Tibial artery (tissue), 4 donors: ENCODE measurements at regions not wholly inside any gene's neighbourhood (a gene's known extent, or its start where the extent isn't known, plus 50 kb on each side); places are given as distances from the start of the nearest gene placed in this dataset.
"Not testable (repeated sequence)": the region's sequence is repeated elsewhere in the genome, so short reads cannot be mapped to it uniquely, and the experiment has no call there.

Experiments
- DNase-seq, 2 donors: peaks; one replicate each; pipeline ENCODE4 v3.0.0-alpha.2; 2019
- H3K27ac ChIP-seq, 2 donors: fragments of 200-600 bp; sonication (generic) in 1 of 2; 1 replicate in 1 of 2; 2 replicates in 1 of 2; pipeline ENCODE4 v1.5.1; 2018 to 2019; ENCODE audit warnings: mild to moderate bottlenecking in 1 of 2
- H3K27me3 ChIP-seq, 2 donors: fragments of 200-600 bp; sonication (generic) in 1 of 2; one replicate each; pipeline versions ENCODE4 v1.5.1 to v1.6.0; 2016 to 2019
- H3K36me3 ChIP-seq, 3 donors: fragments of 200-600 bp; sonication (generic) in 2 of 3; one replicate each; pipeline ENCODE4 v1.5.1; 2016 to 2019; ENCODE audit warnings: mild to moderate bottlenecking in 2 of 3
- H3K4me1 ChIP-seq, 4 donors: fragments of 200-600 bp; sonication (generic) in 2 of 4; 1 replicate in 3 of 4; 2 replicates in 1 of 4; pipeline ENCODE4 v1.5.1; 2016 to 2019
- H3K4me3 ChIP-seq, 2 donors: fragments of 200-600 bp; sonication (generic) in 1 of 2; 1 replicate in 1 of 2; 2 replicates in 1 of 2; pipeline ENCODE4 v1.5.1; 2018 to 2019; ENCODE audit warnings: mild to moderate bottlenecking in 2 of 2
- H3K9me3 ChIP-seq, 3 donors: fragments of 200-600 bp; sonication (generic) in 1 of 3; one replicate each; pipeline ENCODE4 v1.5.1; 2016 to 2019
- CTCF ChIP-seq, 2 experiments: fragments of 200-600 bp in 1 of 2; fragments of 450-650 bp in 1 of 2; IDR thresholded peaks; one replicate each; pipeline ENCODE4 v1.5.1; 2017 to 2019; ENCODE audit warnings: antibody characterized with exemption in 2 of 2, mild to moderate bottlenecking in 1 of 2, moderate library complexity in 1 of 2
- intact Hi-C: fragments of 100-400 bp; cut with DNase I; formaldehyde crosslinking; loops from one replicate; pipeline ENCODE4 v1.15.0; 2023; ENCODE audit warnings: low total_unique reads

GRCh38 chr6:137678451-137678850, 184.3 kb upstream of the OLIG3 start:
- Histone ChIP-seq H3K27ac (no peak overlapping the region), H3K4me3 (no peak overlapping the region), H3K4me1 (no peaks in the 10 kb centered on the region), H3K36me3 (no peaks in the 10 kb centered on the region), H3K9me3 (no peaks in the 10 kb centered on the region), H3K27me3 (no peaks in the 10 kb centered on the region)
- intact Hi-C loops, result no loop called here
- no peak for DNase-seq
- TF ChIP-seq CTCF (IDR thresholded peaks at IDR 0.05), result no peak

GRCh38 chr6:137680705-137681346, 186.2 kb upstream of the TNFAIP3 start:
- no peak for DNase-seq
- H3K27me3 ChIP-seq, result no peaks in the 10 kb centered on the region
- no peaks in the 10 kb centered on the region for H3K4me1 ChIP-seq
- no peaks in the 10 kb centered on the region for H3K9me3 ChIP-seq
- no peaks in the 10 kb centered on the region for H3K36me3 ChIP-seq
- H3K4me3 ChIP-seq, result no peak overlapping the region
- H3K27ac ChIP-seq, result no peak overlapping the region
- intact Hi-C loops, result no loop called here
- TF ChIP-seq CTCF (IDR thresholded peaks at IDR 0.05), result no peak

- Histone ChIP-seq H3K4me3 (no peak overlapping the region), H3K27me3 (no peaks in the 10 kb centered on the region), H3K4me1 (no peaks in the 10 kb centered on the region), H3K9me3 (no peaks in the 10 kb centered on the region), H3K36me3 (no peaks in the 10 kb centered on the region), H3K27ac (no peak overlapping the region)
- no peak for TF ChIP-seq CTCF (IDR thresholded peaks at IDR 0.05)
- no peak for DNase-seq
- intact Hi-C loops, result no loop called here
These were observed 185.5 kb upstream of the TNFAIP3 start for GRCh38 chr6:137681445-137682009.

- H3K27me3 ChIP-seq, H3K36me3 ChIP-seq, H3K9me3 ChIP-seq, DNase-seq, H3K4me3 ChIP-seq, H3K27ac ChIP-seq, H3K4me1 ChIP-seq, intact Hi-C loops: not testable (repeated sequence)
These were observed 184.4 kb upstream of the TNFAIP3 start for GRCh38 chr6:137682658-137683057.

GRCh38 chr6:137683916-137684315, 183.1 kb upstream of the TNFAIP3 start:
- no peaks in the 10 kb centered on the region for H3K4me1 ChIP-seq
- H3K36me3 ChIP-seq, result no peaks in the 10 kb centered on the region
- no peak for TF ChIP-seq CTCF (IDR thresholded peaks at IDR 0.05)
- no peak overlapping the region for H3K4me3 ChIP-seq
- H3K27me3 ChIP-seq, result no peaks in the 10 kb centered on the region
- no peak for DNase-seq
- H3K9me3 ChIP-seq, result no peaks in the 10 kb centered on the region
- intact Hi-C loops, result no loop called here
- no peak overlapping the region for H3K27ac ChIP-seq

- H3K9me3 ChIP-seq, result no peaks in the 10 kb centered on the region
- no peak overlapping the region for H3K27ac ChIP-seq
- H3K4me1 ChIP-seq, result no peaks in the 10 kb centered on the region
- TF ChIP-seq CTCF (IDR thresholded peaks at IDR 0.05), result no peak
- DNase-seq, result no peak
- no peak overlapping the region for H3K4me3 ChIP-seq
- H3K36me3 ChIP-seq, result no peaks in the 10 kb centered on the region
- no peaks in the 10 kb centered on the region for H3K27me3 ChIP-seq
- intact Hi-C loops, result no loop called here
These were observed 181.2 kb upstream of the TNFAIP3 start for GRCh38 chr6:137685798-137686375.
